DND-41 (cell line): ENCODE measurements at regions not wholly inside any gene's neighbourhood (a gene's known extent, or its start where the extent isn't known, plus 50 kb on each side); places are given as distances from the start of the nearest gene placed in this dataset.

Experiments
- CTCF ChIP-seq: IDR thresholded peaks from 2 replicates; pipeline ENCODE4 v1.5.1; 2012; ENCODE audit warnings: borderline replicate concordance, low read length, moderate library complexity, mild to moderate bottlenecking; ENCODE audit not compliant: poor library complexity, severe bottlenecking; ENCODE audit errors: extremely low read depth
- EZH2 ChIP-seq: IDR thresholded peaks from 3 replicates; pipeline ENCODE4 v1.6.1; 2012; ENCODE audit warnings: borderline replicate concordance, low read depth, mild to moderate bottlenecking, moderate library complexity, low read length, inconsistent platforms; ENCODE audit not compliant: severe bottlenecking

GRCh38 chr2:7154656-7155055 is 237.4 kb downstream of the RNF144A start:
- TF ChIP-seq CTCF (no peak), EZH2 (no peak)
